HEK293 (cell line): ENCODE measurements at regions not wholly inside any gene's neighbourhood (a gene's known extent, or its start where the extent isn't known, plus 50 kb on each side); places are given as distances from the start of the nearest gene placed in this dataset.

ENCODE experiments used
- CTCF ChIA-PET: fragments of 350-600 bp; formaldehyde crosslinking; extraction: SDS; loops from one replicate; lab custom pipeline; 2021; ENCODE audit warnings: antibody characterized with exemption; lab: Yijun Ruan, JAX
- POLR2A ChIA-PET: fragments of 300-600 bp; formaldehyde crosslinking; extraction: SDS; loops from one replicate; lab custom pipeline; 2020; ENCODE audit warnings: antibody characterized with exemption, inconsistent platforms; lab: Yijun Ruan, JAX
- H3K27ac ChIP-seq: fragments of 200-500 bp; sonication (Bioruptor generic); 2 replicates; pipeline ENCODE4 v1.5.1; 2014; ENCODE audit warnings: low read depth, low read length, control low read depth, inconsistent platforms; ENCODE audit errors: extremely low read depth
- H3K36me3 ChIP-seq, 2 experiments: fragments of 200-500 bp in 1 of 2; sonication (Bioruptor generic) in 1 of 2; 1 replicate in 1 of 2; 2 replicates in 1 of 2; pipeline ENCODE4 v1.5.1; 2014 to 2017; ENCODE audit warnings: inconsistent platforms in 2 of 2, low read length in 2 of 2; ENCODE audit not compliant: control insufficient read depth in 2 of 2, insufficient read depth in 1 of 2
- H3K4me1 ChIP-seq: fragments of 200-500 bp; sonication (Bioruptor generic); 2 replicates; pipeline ENCODE4 v1.5.1; 2014; ENCODE audit warnings: mild to moderate bottlenecking, low read length, inconsistent platforms; ENCODE audit not compliant: control insufficient read depth, insufficient read depth
- H3K4me3 ChIP-seq: 2 replicates; pipeline ENCODE4 v1.5.1; 2011; ENCODE audit warnings: low read depth, mild to moderate bottlenecking, control low read depth, low read length, moderate library complexity
- H3K9me3 ChIP-seq: fragments of 200-500 bp; sonication (Bioruptor generic); 2 replicates; pipeline ENCODE4 v1.5.1; 2014; ENCODE audit warnings: low read depth, low read length, inconsistent platforms; ENCODE audit not compliant: control insufficient read depth, insufficient read depth
- HOXC10 ChIP-seq: sonication (generic); formaldehyde crosslinking; IDR thresholded peaks from 2 replicates; pipeline ENCODE4 v1.8.1; 2023; ENCODE audit warnings: mild to moderate bottlenecking, missing genetic modification reagents
- SP7 ChIP-seq: fragments of 450-650 bp; formaldehyde crosslinking; IDR thresholded peaks from 2 replicates; pipeline ENCODE4 v1.5.1; 2016; ENCODE audit warnings: missing biosample characterization, missing genetic modification characterization
- ZBTB10 ChIP-seq: fragments of 450-650 bp; formaldehyde crosslinking; IDR thresholded peaks from 2 replicates; pipeline ENCODE4 v1.5.1; 2016; ENCODE audit warnings: missing biosample characterization, missing genetic modification characterization
- ZBTB26 ChIP-seq: fragments of 450-650 bp; formaldehyde crosslinking; optimal IDR thresholded peaks from 2 replicates; pipeline ENCODE3; 2016; ENCODE audit warnings: missing biosample characterization, mild to moderate bottlenecking, missing genetic modification characterization
- ZNF146 ChIP-seq: fragments of 450-650 bp; formaldehyde crosslinking; IDR thresholded peaks from 2 replicates; pipeline ENCODE4 v1.5.1; 2016; ENCODE audit warnings: missing biosample characterization, missing genetic modification characterization
- ZNF2 ChIP-seq: fragments of 450-650 bp; formaldehyde crosslinking; IDR thresholded peaks from 2 replicates; pipeline ENCODE4 v1.5.1; 2016; ENCODE audit warnings: missing biosample characterization, missing genetic modification characterization
- ZNF341 ChIP-seq: fragments of 450-650 bp; formaldehyde crosslinking; IDR thresholded peaks from 2 replicates; pipeline ENCODE4; 2016; ENCODE audit warnings: low read depth, missing biosample characterization, missing genetic modification characterization
- ZNF416 ChIP-seq: fragments of 450-650 bp; formaldehyde crosslinking; IDR thresholded peaks from 2 replicates; pipeline ENCODE4 v1.5.1; 2016; ENCODE audit warnings: missing biosample characterization, missing genetic modification characterization
- ZNF433 ChIP-seq: fragments of 450-650 bp; formaldehyde crosslinking; IDR thresholded peaks from 2 replicates; pipeline ENCODE4 v1.5.1; 2016; ENCODE audit warnings: missing biosample characterization, missing genetic modification characterization, low read depth
- ZNF518A ChIP-seq: fragments of 450-650 bp; formaldehyde crosslinking; conservative IDR thresholded peaks from 2 replicates; pipeline ENCODE4 v1.5.1; 2016; ENCODE audit warnings: low read depth, missing biosample characterization, missing genetic modification characterization
- ZNF555 ChIP-seq: fragments of 450-650 bp; formaldehyde crosslinking; conservative IDR thresholded peaks from 2 replicates; pipeline ENCODE4 v1.5.1; 2017; ENCODE audit warnings: missing biosample characterization, mild to moderate bottlenecking, missing genetic modification characterization, inconsistent platforms
- ZNF692 ChIP-seq: fragments of 450-650 bp; formaldehyde crosslinking; IDR thresholded peaks from 2 replicates; pipeline ENCODE4 v1.5.1; 2016; ENCODE audit warnings: missing biosample characterization, missing genetic modification characterization
- ZNF701 ChIP-seq: fragments of 450-650 bp; formaldehyde crosslinking; IDR thresholded peaks from 2 replicates; pipeline ENCODE4 v1.5.1; 2016; ENCODE audit warnings: missing biosample characterization, missing genetic modification characterization
- ZXDB ChIP-seq: fragments of 450-650 bp; formaldehyde crosslinking; IDR thresholded peaks from 2 replicates; pipeline ENCODE4 v1.5.1; 2016; ENCODE audit warnings: missing biosample characterization, missing genetic modification characterization

- TF ChIP-seq ZNF518A (no peak), ZNF2 (tag by site-specific recombination) (no peak)
- TF ChIP-seq, all 188 proteins: peak for 0
These were observed 649.8 kb upstream of the FSHR start (continued) for GRCh38 chr2:49804111-49804510.

- H3K27ac ChIP-seq = no peak overlapping the region
- ChIA-PET POLR2A (no interaction called here), CTCF (no interaction called here)
- no peak overlapping the region for H3K4me3 ChIP-seq
- H3K9me3 ChIP-seq = no peaks in the 10 kb centered on the region
- no peaks in the 10 kb centered on the region for H3K4me1 ChIP-seq
- H3K36me3 ChIP-seq = no peaks in the 10 kb centered on the region
- TF ChIP-seq ZBTB26 (tag by site-specific recombination) (no peak), ZNF692 (tag by site-specific recombination) (no peak), ZNF555 (no peak), ZNF433 (tag by site-specific recombination) (no peak), SP7 (no peak), ZNF701 (tag by site-specific recombination) (no peak), HOXC10 (no peak), ZBTB10 (tag by site-specific recombination) (no peak), ZXDB (tag by site-specific recombination) (no peak), ZNF416 (no peak), ZNF341 (no peak)
These were observed 647.7 kb upstream of the FSHR start for GRCh38 chr2:49801898-49802450.

- Histone ChIP-seq H3K27ac (no peak overlapping the region), H3K4me3 (no peak overlapping the region)
- CTCF ChIA-PET = interaction anchor here (0.6 to 0.7 kb wide), 2 partner anchors 21 to 140 kb away, joined by 3 to 6 read pairs; no protein-coding TSS in a partner anchor
- TF ChIP-seq ZNF146 (tag by site-specific recombination) = no peak
- TF ChIP-seq, all 188 proteins: peak for 0
- Histone ChIP-seq H3K9me3 (no peaks in the 10 kb centered on the region), H3K36me3 (no peaks in the 10 kb centered on the region), H3K4me1 (no peaks in the 10 kb centered on the region)
- POLR2A ChIA-PET = no interaction called here
These were observed 644.3 kb upstream of the FSHR start for GRCh38 chr2:49798570-49798969.
